ENCODE measurements at regions not wholly inside any gene's neighbourhood (a gene's known extent, or its start where the extent isn't known, plus 50 kb on each side); places are given as distances from the start of the nearest gene placed in this dataset.

GRCh38 chr7:46169384-46169755 is 248.3 kb upstream of the IGFBP3 start:
- no peak for TF ChIP-seq POLR2AphosphoS5 (IDR thresholded peaks at IDR 0.05; ENCODE audit: low read depth, low read length)
- TF ChIP-seq REST (IDR thresholded peaks at IDR 0.05; ENCODE audit: insufficient read depth in 1 of 2, low read depth in 2 of 2, low read length in 2 of 2) = no peak
- no peak for TF ChIP-seq SIN3A (IDR thresholded peaks at IDR 0.05; ENCODE audit: borderline replicate concordance, insufficient read depth, low read length)
- no peak for TF ChIP-seq TAF1 (IDR thresholded peaks at IDR 0.05; ENCODE audit: borderline replicate concordance, insufficient read depth, low read length)
- no peak for TF ChIP-seq FOXP2 (optimal IDR thresholded peaks at IDR 0.05; ENCODE audit: borderline replicate concordance, extremely low read depth, extremely low read length, insufficient read depth)

GRCh38 chr7:46168671-46169383 is 247.8 kb upstream of the IGFBP3 start:
- TF ChIP-seq POLR2AphosphoS5 (IDR thresholded peaks at IDR 0.05; ENCODE audit: low read depth, low read length) (no peak), FOXP2 (optimal IDR thresholded peaks at IDR 0.05; ENCODE audit: borderline replicate concordance, extremely low read depth, extremely low read length, insufficient read depth) (no peak), SIN3A (IDR thresholded peaks at IDR 0.05; ENCODE audit: borderline replicate concordance, insufficient read depth, low read length) (no peak), TAF1 (IDR thresholded peaks at IDR 0.05; ENCODE audit: borderline replicate concordance, insufficient read depth, low read length) (no peak)

GRCh38 chr7:46168231-46168630 is 247.2 kb upstream of the IGFBP3 start:
- TF ChIP-seq FOXP2 (optimal IDR thresholded peaks at IDR 0.05; ENCODE audit: borderline replicate concordance, extremely low read depth, extremely low read length, insufficient read depth) (no peak), REST (IDR thresholded peaks at IDR 0.05; ENCODE audit: insufficient read depth in 1 of 2, low read depth in 2 of 2, low read length in 2 of 2) (no peak), TAF1 (IDR thresholded peaks at IDR 0.05; ENCODE audit: borderline replicate concordance, insufficient read depth, low read length) (no peak)

GRCh38 chr7:46165276-46165675 is 244.2 kb upstream of the IGFBP3 start:
- TF ChIP-seq POLR2AphosphoS5 (IDR thresholded peaks at IDR 0.05; ENCODE audit: low read depth, low read length) = no peak
- TF ChIP-seq REST (IDR thresholded peaks at IDR 0.05; ENCODE audit: insufficient read depth in 1 of 2, low read depth in 2 of 2, low read length in 2 of 2) = no peak
- TF ChIP-seq FOXP2 (optimal IDR thresholded peaks at IDR 0.05; ENCODE audit: borderline replicate concordance, extremely low read depth, extremely low read length, insufficient read depth) = no peak
- TF ChIP-seq TAF1 (IDR thresholded peaks at IDR 0.05; ENCODE audit: borderline replicate concordance, insufficient read depth, low read length) = no peak
- TF ChIP-seq SIN3A (IDR thresholded peaks at IDR 0.05; ENCODE audit: borderline replicate concordance, insufficient read depth, low read length) = no peak

- TF ChIP-seq TAF1 (IDR thresholded peaks at IDR 0.05; ENCODE audit: borderline replicate concordance, insufficient read depth, low read length) (no peak), REST (IDR thresholded peaks at IDR 0.05; ENCODE audit: insufficient read depth in 1 of 2, low read depth in 2 of 2, low read length in 2 of 2) (no peak), FOXP2 (optimal IDR thresholded peaks at IDR 0.05; ENCODE audit: borderline replicate concordance, extremely low read depth, extremely low read length, insufficient read depth) (no peak), POLR2AphosphoS5 (IDR thresholded peaks at IDR 0.05; ENCODE audit: low read depth, low read length) (no peak), SIN3A (IDR thresholded peaks at IDR 0.05; ENCODE audit: borderline replicate concordance, insufficient read depth, low read length) (no peak)
These were observed 243.6 kb upstream of the IGFBP3 start for GRCh38 chr7:46164629-46165028.
